GM18502 (cell line): ENCODE measurements at regions not wholly inside any gene's neighbourhood (a gene's known extent, or its start where the extent isn't known, plus 50 kb on each side); places are given as distances from the start of the nearest gene placed in this dataset.

Experiments used
- ATAC-seq: cut with Tn5 transposase; IDR thresholded peaks from one replicate; pipeline ENCODE4 v1.9.1; 2021; ENCODE audit warnings: mild to moderate bottlenecking; ENCODE audit not compliant: unreplicated experiment, poor library complexity

DNA sequence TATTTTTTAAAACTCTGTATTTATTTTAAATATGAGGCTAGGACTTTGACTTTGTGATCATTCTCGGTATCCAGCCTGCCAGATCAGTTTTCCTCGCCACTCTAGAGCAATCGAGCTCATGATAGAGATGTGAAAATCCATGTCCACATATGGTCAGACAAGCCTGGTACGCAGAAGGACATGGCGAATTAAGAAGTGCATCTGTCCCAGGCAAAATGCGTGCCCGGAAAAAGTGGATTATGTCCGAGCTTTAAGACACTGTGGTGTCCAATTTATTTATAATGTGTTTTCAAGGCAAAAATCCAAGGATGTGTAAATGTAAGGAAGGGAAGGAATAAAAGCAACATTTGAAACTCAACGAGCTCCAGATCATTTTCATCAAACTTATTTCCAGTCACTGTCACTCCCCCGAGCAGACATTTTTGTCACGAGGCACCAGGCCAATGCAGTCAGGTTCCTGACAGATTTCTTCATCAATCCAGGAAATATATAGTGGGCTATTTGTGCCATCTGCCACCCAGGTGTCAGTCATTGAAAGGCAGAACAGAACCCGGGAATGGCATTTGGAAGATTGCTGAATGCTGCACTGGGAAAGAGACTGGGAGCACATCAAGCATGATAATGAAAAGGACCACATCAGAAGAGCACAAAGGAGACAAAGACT is 825.7 kb downstream of the SQOR start:
- ATAC-seq = no peak

DNA sequence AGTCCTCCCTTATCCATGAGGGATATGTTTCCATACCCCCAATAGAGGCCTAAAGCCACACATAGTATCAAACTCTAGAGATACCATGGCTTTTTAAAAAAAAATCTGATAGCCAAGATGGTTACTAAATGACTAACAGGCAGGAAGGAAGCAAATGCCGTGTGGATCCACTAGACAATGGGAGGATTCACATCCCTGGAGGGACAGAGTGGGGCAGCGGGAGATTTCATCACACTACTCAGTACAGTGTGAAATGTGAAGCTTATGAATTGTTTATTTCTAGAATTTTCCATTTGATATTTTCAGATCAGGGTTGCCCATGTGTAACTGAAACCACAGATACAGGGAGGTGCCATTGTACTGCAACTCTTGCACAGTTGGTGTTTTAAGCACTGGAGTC is 826.6 kb downstream of the SQOR start:
- ATAC-seq = no peak

DNA sequence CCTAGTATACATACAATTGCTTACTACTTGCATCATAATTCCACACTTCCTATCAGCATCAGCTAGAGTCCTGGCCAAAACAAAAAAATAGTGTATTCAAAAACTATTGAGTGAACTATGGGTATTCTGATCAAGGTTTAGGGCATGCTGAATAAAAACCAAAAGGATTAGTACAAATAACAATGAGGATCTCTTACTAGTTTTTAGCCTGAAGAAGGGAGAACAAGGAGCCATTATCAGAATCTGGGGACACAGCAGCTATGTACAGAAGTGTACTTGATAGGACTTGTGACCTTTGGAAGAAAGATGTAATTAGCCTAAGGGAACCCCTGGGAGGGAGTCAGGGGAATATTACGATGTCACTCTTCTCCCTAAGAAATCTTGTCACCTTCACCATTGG is 832.2 kb downstream of the SQOR start:
- ATAC-seq = no peak

GRCh38 chr15:46471096-46471495 is 836.3 kb downstream of the SQOR start:
- ATAC-seq = no peak

- ATAC-seq = no peak
Measured at GRCh38 chr15:46489276-46489675, 854.4 kb downstream of the SQOR start.

- no peak for ATAC-seq
Measured at GRCh38 chr15:46496491-46497115, 861.8 kb downstream of the SQOR start.

DNA sequence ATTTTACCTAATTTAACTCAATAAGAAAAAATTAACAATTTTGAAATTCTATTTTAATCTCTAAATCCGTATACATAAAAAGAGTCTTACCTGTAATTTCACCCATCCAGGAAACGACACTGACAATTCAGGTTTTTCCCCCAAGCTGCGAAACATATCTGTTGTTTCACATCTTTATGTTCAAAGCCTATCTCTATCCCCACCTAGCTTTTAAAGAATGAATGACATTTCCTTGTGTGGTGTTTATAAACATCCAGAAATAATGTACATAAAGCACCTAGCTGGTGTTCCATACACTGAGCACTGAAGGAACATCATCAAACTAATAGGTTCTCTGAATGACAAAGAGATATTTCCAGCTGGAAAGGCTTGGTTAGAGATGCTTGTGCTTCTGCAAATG is 867.8 kb downstream of the SQOR start:
- ATAC-seq = no peak

- ATAC-seq = no peak
Measured at GRCh38 chr15:46518381-46518780, 883.6 kb downstream of the SQOR start.

GRCh38 chr15:46523701-46524100 is 888.9 kb downstream of the SQOR start:
- ATAC-seq = no peak

DNA sequence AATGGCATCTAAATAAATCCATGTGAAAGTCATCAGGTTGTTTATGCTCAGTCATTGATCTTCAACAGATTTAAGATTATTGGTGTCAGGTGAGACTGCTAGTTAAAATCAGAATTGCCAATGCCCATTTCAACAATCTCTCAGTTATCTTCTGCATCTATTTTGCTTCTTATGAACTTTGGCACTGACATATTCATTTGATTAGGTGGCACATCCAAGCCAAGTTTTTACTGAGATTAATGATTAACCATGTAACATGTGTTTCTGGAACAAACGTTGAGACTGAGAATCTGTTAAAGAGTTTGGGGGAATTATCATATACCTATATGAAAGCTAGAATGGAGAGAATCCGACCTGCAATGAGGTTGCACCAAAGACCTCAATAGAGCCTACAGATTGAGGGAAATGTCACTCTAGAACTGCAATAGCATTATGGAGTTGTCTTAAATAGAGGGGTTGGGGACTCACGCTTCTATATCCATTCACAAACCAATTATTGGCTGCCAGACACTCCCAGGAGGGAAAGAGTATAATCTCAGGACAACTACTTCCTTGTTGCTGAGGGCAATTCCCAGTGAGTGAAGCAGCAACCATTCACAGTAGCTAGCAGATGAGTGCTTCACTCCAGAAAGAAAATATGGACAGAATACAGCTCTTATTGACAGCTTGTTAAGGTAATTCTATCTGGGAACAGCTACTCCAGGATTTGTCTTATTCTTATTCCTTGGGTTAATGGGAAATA is 891.3 kb downstream of the SQOR start:
- ATAC-seq = no peak

DNA sequence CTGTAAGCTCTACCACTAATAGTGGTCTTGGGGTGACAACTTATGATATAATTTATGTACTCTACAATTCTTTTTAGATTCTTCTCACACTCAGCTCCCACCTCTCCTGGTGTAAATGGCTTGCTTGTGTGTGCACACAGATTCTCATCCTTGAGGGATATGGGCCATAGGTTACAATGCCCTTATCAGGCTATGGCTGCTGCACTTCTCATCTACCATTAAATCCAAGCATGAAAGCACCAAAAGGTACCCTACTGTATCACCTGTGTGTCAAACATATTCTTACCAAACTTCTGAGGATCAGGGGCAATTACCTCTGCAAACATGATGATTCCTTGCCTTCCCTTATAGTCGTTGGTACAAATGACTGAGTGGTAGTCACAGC is 891.9 kb downstream of the SQOR start:
- no peak for ATAC-seq

GRCh38 chr15:46543626-46544025 is 908.8 kb downstream of the SQOR start:
- ATAC-seq = no peak

DNA sequence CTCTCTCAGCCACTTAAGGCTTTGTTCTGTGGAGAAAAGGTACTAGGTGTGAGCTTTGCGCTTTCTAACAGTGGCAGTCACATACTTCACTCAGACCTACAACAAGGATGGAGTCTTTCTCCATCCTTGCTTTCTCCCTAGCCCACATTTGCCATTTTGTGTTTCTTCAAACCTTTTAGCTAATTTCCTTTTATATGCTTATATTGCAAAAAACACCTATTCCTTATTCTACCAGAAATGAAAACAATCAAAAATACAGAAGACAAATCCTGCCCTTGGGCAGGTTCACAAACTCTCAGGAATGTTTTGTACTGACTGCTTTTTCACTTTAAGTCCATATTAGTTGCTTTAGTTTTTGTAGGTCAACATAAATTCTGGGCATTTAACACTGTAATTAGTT is 914.2 kb downstream of the SQOR start:
- no peak for ATAC-seq

DNA sequence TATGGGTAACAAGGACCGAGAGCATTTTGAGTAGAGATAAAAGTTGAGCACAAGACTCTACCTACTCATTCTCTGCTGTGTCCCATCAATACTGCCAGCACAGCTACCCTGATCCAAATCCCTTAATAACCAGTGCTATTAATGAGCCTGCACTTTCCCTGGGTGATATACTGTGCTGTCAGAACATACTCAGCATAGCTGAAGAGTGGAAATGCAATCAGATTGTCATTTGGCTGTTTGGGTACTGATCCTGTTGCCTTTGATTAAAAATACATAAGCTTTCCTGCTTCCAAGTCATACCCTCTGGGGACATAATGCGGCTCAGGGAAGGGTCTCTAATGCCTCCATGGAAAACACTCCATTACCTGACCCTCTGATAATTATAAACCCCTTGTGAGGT is 917.5 kb downstream of the SQOR start:
- no peak for ATAC-seq

DNA sequence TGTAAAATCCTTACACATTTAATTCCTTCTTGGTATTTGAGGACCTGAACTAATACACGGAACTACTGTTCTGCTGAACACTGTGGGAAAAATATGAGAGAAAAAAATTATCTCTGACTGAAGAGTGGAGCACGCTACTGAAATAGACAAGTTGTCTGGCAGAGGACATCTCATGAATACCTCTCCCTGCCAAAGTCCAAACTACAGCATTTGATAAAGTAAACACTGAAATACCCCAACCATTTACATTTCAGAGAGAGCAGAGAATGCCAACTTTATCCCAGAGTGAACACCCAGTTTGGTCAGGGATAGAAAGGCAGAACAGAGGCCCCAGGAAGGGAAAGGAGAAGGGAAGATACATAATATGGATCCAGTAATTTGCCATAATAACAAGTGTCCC is 920.7 kb downstream of the SQOR start:
- no peak for ATAC-seq

DNA sequence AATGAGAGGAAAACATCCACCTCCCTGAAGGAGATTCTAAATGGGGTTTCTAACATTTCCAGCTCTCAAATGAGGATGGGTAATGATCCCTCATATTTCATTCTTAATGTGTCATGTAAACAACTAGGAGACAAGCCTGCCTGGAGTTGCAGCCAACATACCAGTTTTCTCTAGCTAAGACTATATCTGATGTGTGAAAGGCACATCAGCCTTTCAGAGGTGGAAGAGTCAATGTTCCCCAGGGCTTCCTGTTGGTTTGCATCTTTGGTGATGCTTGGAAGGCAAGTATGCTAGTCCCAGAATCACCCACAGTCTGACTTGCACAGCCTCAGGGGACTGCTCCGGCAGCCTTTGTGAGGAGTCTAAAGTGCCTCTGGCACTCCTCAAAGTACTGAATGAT is 921.2 kb downstream of the SQOR start:
- no peak for ATAC-seq

DNA sequence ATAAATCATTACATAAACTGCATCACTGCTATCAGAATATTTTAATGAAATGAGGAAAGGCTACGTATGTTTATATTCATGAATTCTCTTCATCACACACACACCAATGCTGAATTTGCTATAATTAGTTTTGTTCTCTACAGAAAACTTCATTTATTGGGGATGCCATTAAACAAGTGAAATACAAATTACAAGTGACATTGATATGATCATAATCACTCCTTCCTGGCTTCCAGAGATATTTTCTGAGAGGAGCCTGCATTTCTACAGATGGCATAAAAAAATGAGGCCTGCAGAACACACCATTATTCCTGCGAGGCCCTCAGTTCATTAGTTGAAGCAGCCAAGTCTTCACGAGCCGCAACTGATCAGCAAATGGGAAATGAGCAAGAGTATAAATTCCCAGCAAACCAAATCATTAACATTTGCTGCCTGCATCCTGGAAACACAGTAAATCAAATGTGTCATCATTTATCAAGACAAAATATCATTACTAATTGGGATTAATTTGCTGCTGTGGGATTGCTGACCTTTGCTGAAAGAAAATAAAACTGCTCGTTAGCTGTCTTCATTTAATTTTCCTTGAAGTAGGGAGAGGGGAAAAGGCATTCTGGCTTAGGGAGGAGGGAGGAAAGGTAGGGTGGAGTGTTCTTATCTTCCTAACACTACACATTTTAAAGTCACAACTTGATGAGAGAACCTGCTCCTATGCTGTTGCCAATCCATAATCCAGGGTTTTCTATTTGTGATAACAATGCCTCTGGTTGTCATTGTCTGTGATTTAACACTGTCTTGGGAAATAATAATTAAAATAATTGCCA is 921.9 kb downstream of the SQOR start:
- ATAC-seq = no peak

- ATAC-seq = no peak
Measured at GRCh38 chr15:46567968-46568367, 933.1 kb downstream of the SQOR start.

GRCh38 chr15:46569781-46570180 is 935.0 kb downstream of the SQOR start:
- ATAC-seq = no peak

GRCh38 chr15:46576646-46577395 is 942.0 kb downstream of the SQOR start:
- ATAC-seq = no peak
